Neural progenitor cell (in vitro differentiated cells): ENCODE measurements at regions not wholly inside any gene's neighbourhood (a gene's known extent, or its start where the extent isn't known, plus 50 kb on each side); places are given as distances from the start of the nearest gene placed in this dataset.

Experiments used
- EZH2phosphoT487 ChIP-seq: fragments of 200-600 bp; sonication (generic); IDR thresholded peaks from 2 replicates; pipeline ENCODE4 v1.6.1; 2017; ENCODE audit warnings: antibody characterized with exemption
- TF ChIP-seq, protein P1 (sequence below): fragments of 200-600 bp; sonication (generic); IDR thresholded peaks from 2 replicates; pipeline ENCODE4 v1.5.1; 2017; ENCODE audit warnings: antibody characterized with exemption, mild to moderate bottlenecking

DNA sequence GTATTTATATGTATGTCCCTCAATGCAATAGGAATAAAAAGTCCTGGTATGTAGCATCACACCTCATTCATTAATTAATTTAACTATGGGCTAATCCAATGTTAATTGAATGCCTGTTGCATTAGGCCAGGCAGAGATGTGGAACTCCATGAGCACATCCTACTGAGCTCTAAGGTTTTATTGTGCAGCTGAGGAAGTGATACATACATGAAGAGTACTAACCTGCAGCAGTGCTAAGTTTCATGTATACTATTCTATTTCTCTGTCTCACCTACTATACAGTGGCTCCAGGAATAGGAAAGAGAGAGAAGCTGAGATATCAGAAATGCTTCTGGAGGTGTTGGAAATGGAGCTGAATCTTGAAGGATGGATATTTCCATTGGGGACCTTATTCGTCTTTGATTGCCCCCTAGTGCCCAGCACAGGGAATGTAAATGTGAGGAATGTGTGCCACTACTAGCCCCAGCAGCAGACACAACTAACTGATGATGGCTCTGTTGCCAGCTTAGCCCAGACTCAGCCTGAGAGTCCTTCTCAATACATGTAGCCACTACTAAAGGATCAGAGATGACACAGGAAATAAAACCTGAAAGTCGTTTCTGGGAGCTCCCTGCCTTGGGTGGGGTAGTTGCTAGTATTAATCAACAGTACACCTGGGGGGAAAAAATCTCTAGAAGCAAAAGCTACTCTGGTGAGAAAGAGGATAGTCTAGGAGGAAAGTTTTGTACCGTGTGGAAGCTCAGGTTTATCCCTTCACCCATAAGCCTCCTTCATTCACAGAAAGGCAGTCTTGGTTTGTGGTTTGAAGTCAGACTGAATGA is 173.3 kb upstream of the FOXD3 start:
- TF ChIP-seq, protein P1, sequence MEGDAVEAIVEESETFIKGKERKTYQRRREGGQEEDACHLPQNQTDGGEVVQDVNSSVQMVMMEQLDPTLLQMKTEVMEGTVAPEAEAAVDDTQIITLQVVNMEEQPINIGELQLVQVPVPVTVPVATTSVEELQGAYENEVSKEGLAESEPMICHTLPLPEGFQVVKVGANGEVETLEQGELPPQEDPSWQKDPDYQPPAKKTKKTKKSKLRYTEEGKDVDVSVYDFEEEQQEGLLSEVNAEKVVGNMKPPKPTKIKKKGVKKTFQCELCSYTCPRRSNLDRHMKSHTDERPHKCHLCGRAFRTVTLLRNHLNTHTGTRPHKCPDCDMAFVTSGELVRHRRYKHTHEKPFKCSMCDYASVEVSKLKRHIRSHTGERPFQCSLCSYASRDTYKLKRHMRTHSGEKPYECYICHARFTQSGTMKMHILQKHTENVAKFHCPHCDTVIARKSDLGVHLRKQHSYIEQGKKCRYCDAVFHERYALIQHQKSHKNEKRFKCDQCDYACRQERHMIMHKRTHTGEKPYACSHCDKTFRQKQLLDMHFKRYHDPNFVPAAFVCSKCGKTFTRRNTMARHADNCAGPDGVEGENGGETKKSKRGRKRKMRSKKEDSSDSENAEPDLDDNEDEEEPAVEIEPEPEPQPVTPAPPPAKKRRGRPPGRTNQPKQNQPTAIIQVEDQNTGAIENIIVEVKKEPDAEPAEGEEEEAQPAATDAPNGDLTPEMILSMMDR: peak; percentile 77
- no peak for TF ChIP-seq EZH2phosphoT487
